ENCODE measurements at regions not wholly inside any gene's neighbourhood (a gene's known extent, or its start where the extent isn't known, plus 50 kb on each side); places are given as distances from the start of the nearest gene placed in this dataset.

DNA sequence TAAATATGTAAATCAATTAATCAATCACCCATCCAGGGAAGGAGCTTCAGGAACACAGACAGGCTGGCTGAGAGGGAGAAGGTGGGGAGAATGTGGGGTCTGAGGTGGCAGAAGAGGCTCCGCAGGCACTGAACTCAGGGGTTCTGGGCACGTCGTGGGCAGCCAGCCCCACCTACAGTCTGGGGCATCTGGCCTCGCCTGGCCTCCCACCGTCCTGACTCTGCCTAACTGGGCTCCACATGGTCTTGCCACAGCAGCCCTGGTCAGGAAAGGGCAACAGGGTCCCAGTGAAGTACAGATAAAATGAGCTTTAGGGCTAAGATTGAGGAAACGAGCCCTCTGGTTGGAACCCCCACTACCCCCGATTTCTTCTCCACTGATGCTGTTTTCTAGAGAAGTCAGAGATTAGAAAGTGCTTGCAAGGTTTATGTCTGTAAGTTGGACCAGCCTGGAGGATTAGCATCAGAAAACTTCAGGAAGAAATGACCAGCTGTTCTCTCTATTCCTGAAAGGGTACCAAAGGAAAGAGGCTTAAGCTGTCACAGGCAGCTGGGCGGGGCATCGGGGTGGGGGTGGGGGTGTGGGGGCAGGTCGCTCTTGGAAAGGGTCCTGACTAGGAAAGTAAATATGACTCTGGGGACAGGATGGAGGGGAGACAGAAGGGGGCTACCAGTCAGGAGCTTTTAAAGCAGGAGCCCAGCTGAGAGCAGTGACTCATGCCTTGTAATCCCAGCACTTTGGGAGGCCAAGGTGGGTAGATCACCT lies 261.7 kb downstream of the BUD13 start:
- Histone ChIP-seq H3K36me3 (no peaks in the 10 kb centered on the region), H3K4me3 (no peak overlapping the region), H3K9me3 (no peaks in the 10 kb centered on the region), H3K4me1 (no peaks in the 10 kb centered on the region), H3K27ac (no peak overlapping the region), H3K27me3 (no peaks in the 10 kb centered on the region)
- intact Hi-C loops (cut with DNase I) = no loop called here
- DNase-seq (ENCODE audit: low spot score in 2 of 2) = no peak
- TF ChIP-seq, protein P1, sequence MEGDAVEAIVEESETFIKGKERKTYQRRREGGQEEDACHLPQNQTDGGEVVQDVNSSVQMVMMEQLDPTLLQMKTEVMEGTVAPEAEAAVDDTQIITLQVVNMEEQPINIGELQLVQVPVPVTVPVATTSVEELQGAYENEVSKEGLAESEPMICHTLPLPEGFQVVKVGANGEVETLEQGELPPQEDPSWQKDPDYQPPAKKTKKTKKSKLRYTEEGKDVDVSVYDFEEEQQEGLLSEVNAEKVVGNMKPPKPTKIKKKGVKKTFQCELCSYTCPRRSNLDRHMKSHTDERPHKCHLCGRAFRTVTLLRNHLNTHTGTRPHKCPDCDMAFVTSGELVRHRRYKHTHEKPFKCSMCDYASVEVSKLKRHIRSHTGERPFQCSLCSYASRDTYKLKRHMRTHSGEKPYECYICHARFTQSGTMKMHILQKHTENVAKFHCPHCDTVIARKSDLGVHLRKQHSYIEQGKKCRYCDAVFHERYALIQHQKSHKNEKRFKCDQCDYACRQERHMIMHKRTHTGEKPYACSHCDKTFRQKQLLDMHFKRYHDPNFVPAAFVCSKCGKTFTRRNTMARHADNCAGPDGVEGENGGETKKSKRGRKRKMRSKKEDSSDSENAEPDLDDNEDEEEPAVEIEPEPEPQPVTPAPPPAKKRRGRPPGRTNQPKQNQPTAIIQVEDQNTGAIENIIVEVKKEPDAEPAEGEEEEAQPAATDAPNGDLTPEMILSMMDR (IDR thresholded peaks at IDR 0.05) = no peak

DNA sequence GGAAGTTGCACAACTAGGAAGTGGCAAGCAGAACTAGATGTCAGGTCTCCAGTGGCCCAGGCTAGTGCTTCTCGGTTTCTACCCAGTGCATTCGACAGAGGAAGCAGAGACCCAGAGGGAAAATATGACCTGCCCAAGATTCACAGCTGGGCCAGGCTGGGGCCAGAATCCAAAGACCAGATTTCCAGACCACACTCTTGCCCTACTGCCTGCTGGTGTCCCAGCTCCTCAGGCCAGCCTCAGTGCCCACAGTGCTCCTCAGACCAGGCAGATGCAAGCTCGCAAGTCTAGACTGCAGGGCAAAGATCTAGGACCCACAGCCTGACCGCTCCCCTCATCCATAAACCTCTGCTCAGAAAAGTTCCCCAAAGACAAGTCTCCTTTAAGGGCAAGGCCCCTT lies 262.6 kb downstream of the BUD13 start:
- Histone ChIP-seq H3K4me3 (no peak overlapping the region), H3K27ac (no peak overlapping the region), H3K36me3 (no peaks in the 10 kb centered on the region), H3K9me3 (no peaks in the 10 kb centered on the region), H3K27me3 (no peaks in the 10 kb centered on the region), H3K4me1 (no peaks in the 10 kb centered on the region)
- intact Hi-C loops (cut with DNase I) = no loop called here
- TF ChIP-seq, protein P1 (IDR thresholded peaks at IDR 0.05) = no peak
- no peak for DNase-seq (ENCODE audit: low spot score in 2 of 2)

DNA sequence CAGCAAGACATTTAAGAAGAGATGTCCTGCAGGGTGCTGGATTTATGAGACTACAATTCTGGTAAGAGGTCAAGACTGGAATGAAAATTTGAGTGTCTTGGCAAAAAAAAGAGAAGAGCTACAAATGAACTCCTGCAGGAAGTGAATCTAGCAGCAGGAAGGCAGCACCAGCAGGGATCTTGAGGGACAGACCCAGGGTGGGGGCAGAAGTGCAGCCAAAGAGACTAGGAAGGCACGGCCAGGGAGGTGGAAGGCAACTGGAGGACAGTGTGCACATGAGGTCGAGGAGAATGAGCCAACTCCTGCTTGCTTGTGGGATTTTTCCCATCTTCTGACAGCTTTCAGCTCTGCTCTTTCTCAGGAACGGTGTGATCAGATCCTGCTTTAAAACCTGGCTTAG lies 263.2 kb downstream of the BUD13 start:
- Histone ChIP-seq H3K9me3 (no peaks in the 10 kb centered on the region), H3K36me3 (no peaks in the 10 kb centered on the region), H3K4me1 (no peaks in the 10 kb centered on the region), H3K27me3 (no peaks in the 10 kb centered on the region), H3K27ac (no peak overlapping the region), H3K4me3 (no peak overlapping the region)
- TF ChIP-seq, protein P1 (IDR thresholded peaks at IDR 0.05) = no peak
- DNase-seq (ENCODE audit: low spot score in 2 of 2) = no peak
- intact Hi-C loops (cut with DNase I) = no loop called here

DNA sequence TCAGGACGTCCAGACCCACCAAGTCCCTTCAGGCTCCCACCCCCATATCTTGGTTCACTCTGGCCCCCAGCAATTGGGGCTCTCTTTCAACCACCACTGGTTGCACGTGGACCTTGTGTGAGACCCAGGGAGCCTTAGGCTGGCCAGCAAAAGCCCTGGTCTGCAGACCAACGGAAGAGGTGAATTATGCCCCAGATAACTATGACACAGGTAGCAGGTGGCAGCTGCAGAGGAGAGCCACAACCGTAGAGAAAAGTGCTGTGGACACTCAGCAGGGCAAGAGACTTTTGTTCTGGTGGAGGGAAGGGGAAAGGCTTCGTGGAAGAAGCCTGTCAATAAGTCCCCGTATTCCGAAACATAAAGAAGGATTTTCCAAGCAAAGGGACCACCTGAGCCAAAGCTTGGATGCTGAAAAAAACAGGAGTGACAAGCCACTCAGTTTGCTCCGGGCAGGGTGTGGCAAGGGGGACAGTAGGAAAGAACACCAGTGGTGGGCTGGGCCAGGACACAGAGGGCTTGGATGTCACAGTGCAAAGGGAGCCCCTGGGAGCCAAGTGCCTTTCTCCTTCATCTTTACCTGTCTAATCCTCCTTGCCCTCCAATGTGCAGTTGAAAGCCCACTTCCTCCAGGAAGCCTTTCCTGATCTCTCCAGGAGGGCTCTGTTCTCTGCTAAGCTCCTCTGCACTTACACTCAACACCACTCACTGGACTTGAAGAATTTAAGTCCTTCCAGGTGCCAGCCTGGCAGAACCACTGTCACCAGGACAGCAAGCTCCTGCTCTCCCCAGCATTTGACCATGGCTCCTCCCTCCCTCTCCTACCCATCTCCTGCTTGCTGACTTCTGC lies 264.7 kb downstream of the BUD13 start:
- TF ChIP-seq, protein P1 (IDR thresholded peaks at IDR 0.05) = no peak
- intact Hi-C loops (cut with DNase I) = no loop called here
- H3K9me3 ChIP-seq = no peaks in the 10 kb centered on the region
- no peaks in the 10 kb centered on the region for H3K36me3 ChIP-seq
- H3K4me3 ChIP-seq = no peak overlapping the region
- DNase-seq (ENCODE audit: low spot score in 2 of 2) = no peak
- H3K27me3 ChIP-seq = no peaks in the 10 kb centered on the region
- no peaks in the 10 kb centered on the region for H3K4me1 ChIP-seq
- H3K27ac ChIP-seq = no peak overlapping the region

DNA sequence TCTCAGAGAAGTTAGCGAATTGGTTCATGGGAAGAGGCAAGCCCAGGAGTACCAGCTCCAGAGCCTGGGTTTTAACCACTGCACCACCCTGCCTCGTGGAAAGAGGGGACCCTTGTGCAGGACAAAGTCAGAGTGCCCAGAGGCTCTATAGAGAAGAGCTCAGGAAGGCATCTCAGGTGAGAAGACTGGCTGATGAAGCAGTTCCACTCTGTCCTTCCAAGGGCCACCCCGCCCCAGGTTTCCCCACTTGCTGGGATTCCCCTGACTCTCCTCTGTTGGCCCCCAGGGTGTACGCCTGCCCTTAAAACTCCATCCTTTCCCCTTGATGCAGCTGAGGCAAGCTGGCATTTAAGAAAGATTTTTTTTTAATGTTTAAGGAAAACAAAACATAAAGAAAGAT lies 265.8 kb downstream of the BUD13 start:
- intact Hi-C loops (cut with DNase I) = no loop called here
- TF ChIP-seq, protein P1 (IDR thresholded peaks at IDR 0.05) = no peak
- H3K27me3 ChIP-seq = no peaks in the 10 kb centered on the region
- no peak for DNase-seq (ENCODE audit: low spot score in 2 of 2)
- H3K4me1 ChIP-seq = no peaks in the 10 kb centered on the region
- no peaks in the 10 kb centered on the region for H3K9me3 ChIP-seq
- no peaks in the 10 kb centered on the region for H3K36me3 ChIP-seq
- no peak overlapping the region for H3K27ac ChIP-seq
- no peak overlapping the region for H3K4me3 ChIP-seq
